HL-60 (cell line): ENCODE measurements at regions not wholly inside any gene's neighbourhood (a gene's known extent, or its start where the extent isn't known, plus 50 kb on each side); places are given as distances from the start of the nearest gene placed in this dataset.

Experiments used
- DNase-seq, 2 experiments: peaks; one replicate each; pipeline ENCODE4 v3.0.0-alpha.2; 2010 to 2020; ENCODE audit warnings: low read depth in 1 of 2, low spot score in 1 of 2
- H3K27ac ChIP-seq: fragments of 250-450 bp; sonication (Bioruptor Pico); replicated peaks from 2 replicates; pipeline ENCODE4 v1.5.1; 2020; ENCODE audit warnings: mild to moderate bottlenecking, moderate library complexity
- H3K27me3 ChIP-seq: fragments of 250-450 bp; sonication (Bioruptor Pico); 2 replicates; pipeline ENCODE4 v1.5.1; 2021; ENCODE audit warnings: mild to moderate bottlenecking, moderate library complexity; ENCODE audit not compliant: insufficient read depth, poor library complexity, severe bottlenecking
- H3K4me3 ChIP-seq: replicated peaks from 2 replicates; pipeline ENCODE4 v1.5.1; 2011; ENCODE audit warnings: mild to moderate bottlenecking, control low read depth, low read length; ENCODE audit not compliant: insufficient read depth
- GABPA ChIP-seq: IDR thresholded peaks from 2 replicates; pipeline ENCODE4 v1.6.1; 2012; ENCODE audit warnings: low read depth
- POLR2AphosphoS5 ChIP-seq: IDR thresholded peaks from 2 replicates; pipeline ENCODE4 v1.6.1; 2012; ENCODE audit warnings: low read depth
- SPI1 ChIP-seq: IDR thresholded peaks from 2 replicates; pipeline ENCODE4 v1.6.1; 2012; ENCODE audit warnings: low read depth, mild to moderate bottlenecking, borderline replicate concordance
- TF ChIP-seq, protein P1 (sequence below): IDR thresholded peaks from 2 replicates; pipeline ENCODE4 v1.6.1; 2012; ENCODE audit warnings: low read depth; ENCODE audit not compliant: insufficient replicate concordance
- TF ChIP-seq, protein P2 (sequence below): IDR thresholded peaks from one replicate; pipeline ENCODE4 v1.5.1; 2011; ENCODE audit warnings: low read length, control low read depth, inconsistent platforms; ENCODE audit not compliant: insufficient read depth

DNA sequence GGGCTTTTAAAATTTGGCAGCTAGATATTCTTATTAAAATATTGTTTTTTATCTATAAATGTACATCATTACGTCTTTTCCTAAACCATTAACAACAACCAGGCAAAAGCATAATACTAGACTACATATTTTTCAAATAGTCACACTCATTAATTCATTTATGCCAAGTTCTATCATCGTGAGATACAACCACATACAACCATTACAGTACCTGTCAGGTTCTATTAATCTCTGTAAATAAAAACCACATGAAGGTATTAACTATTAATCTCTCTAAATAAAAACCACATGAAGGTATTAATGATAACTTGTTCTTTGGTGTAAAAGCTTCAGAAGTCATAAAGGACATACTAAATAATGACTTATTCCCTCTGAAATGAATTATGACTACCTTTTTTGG is 432.7 kb downstream of the TMX3 start:
- DNase-seq = no peak
- H3K4me3 ChIP-seq = no peak overlapping the region
- no peak overlapping the region for H3K27ac ChIP-seq
- no peaks in the 10 kb centered on the region for H3K27me3 ChIP-seq
- no peak for TF ChIP-seq GABPA
- TF ChIP-seq SPI1 = no peak
- TF ChIP-seq, protein P1, sequence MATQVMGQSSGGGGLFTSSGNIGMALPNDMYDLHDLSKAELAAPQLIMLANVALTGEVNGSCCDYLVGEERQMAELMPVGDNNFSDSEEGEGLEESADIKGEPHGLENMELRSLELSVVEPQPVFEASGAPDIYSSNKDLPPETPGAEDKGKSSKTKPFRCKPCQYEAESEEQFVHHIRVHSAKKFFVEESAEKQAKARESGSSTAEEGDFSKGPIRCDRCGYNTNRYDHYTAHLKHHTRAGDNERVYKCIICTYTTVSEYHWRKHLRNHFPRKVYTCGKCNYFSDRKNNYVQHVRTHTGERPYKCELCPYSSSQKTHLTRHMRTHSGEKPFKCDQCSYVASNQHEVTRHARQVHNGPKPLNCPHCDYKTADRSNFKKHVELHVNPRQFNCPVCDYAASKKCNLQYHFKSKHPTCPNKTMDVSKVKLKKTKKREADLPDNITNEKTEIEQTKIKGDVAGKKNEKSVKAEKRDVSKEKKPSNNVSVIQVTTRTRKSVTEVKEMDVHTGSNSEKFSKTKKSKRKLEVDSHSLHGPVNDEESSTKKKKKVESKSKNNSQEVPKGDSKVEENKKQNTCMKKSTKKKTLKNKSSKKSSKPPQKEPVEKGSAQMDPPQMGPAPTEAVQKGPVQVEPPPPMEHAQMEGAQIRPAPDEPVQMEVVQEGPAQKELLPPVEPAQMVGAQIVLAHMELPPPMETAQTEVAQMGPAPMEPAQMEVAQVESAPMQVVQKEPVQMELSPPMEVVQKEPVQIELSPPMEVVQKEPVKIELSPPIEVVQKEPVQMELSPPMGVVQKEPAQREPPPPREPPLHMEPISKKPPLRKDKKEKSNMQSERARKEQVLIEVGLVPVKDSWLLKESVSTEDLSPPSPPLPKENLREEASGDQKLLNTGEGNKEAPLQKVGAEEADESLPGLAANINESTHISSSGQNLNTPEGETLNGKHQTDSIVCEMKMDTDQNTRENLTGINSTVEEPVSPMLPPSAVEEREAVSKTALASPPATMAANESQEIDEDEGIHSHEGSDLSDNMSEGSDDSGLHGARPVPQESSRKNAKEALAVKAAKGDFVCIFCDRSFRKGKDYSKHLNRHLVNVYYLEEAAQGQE = no peak
- TF ChIP-seq, protein P2, sequence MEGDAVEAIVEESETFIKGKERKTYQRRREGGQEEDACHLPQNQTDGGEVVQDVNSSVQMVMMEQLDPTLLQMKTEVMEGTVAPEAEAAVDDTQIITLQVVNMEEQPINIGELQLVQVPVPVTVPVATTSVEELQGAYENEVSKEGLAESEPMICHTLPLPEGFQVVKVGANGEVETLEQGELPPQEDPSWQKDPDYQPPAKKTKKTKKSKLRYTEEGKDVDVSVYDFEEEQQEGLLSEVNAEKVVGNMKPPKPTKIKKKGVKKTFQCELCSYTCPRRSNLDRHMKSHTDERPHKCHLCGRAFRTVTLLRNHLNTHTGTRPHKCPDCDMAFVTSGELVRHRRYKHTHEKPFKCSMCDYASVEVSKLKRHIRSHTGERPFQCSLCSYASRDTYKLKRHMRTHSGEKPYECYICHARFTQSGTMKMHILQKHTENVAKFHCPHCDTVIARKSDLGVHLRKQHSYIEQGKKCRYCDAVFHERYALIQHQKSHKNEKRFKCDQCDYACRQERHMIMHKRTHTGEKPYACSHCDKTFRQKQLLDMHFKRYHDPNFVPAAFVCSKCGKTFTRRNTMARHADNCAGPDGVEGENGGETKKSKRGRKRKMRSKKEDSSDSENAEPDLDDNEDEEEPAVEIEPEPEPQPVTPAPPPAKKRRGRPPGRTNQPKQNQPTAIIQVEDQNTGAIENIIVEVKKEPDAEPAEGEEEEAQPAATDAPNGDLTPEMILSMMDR = no peak
- TF ChIP-seq POLR2AphosphoS5 = no peak

DNA sequence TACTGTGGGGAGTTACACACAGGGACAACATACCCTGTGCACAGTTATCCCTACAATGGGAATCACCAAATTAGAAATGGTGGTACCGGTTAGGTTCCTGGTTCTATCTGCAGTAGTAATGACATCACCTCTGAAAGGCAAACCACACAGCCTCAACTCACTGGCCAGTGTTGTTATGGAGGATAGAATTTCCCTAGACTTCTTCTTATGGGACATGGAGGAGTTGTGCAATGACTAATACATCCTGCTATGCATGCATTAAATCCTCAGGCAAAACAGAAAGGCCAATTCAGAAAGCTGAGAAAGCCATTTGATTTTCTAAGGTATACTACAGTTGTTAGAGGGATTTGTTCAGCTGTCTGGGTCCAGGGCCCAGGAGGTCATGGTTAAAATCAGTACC is 439.3 kb downstream of the TMX3 start:
- TF ChIP-seq, protein P2 = no peak
- no peak for TF ChIP-seq SPI1
- no peak for TF ChIP-seq GABPA
- TF ChIP-seq POLR2AphosphoS5 = no peak
- TF ChIP-seq, protein P1 = no peak
- no peaks in the 10 kb centered on the region for H3K27me3 ChIP-seq
- DNase-seq = no peak
- H3K27ac ChIP-seq = no peak overlapping the region
- H3K4me3 ChIP-seq = no peak overlapping the region

DNA sequence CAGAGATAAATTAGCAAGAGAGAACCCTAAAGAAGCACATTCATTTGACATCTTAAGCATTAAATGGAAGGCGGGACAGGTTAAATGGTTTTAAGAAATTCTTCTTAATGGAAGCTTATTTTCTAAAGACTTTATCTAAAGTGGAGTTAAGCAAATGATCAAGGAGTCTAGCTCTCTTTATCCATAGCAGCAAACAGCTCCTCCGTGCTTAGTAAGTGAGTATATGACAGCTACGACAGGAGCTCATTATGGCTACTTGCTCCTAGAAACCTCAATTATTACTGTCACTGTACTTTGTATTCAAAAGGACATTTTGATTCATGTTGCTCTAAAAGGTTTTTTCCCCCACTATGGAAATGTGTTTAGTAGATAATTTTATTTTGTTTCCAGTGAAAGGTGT is 444.9 kb downstream of the TMX3 start:
- Histone ChIP-seq H3K27ac (no peak overlapping the region), H3K4me3 (no peak overlapping the region), H3K27me3 (no peaks in the 10 kb centered on the region)
- TF ChIP-seq POLR2AphosphoS5 = no peak
- TF ChIP-seq SPI1 = no peak
- TF ChIP-seq, protein P1 = no peak
- TF ChIP-seq, protein P2 = no peak
- TF ChIP-seq GABPA = no peak
- no peak for DNase-seq
